Caco-2 (cell line): ENCODE measurements at regions not wholly inside any gene's neighbourhood (a gene's known extent, or its start where the extent isn't known, plus 50 kb on each side); places are given as distances from the start of the nearest gene placed in this dataset.
"Not testable (repeated sequence)": the region's sequence is repeated elsewhere in the genome, so short reads cannot be mapped to it uniquely, and the experiment has no call there.

Source experiments
- BruUV-seq: library from RNA; stranded (reverse); fragments of 400-500 nt; replicated peaks from 2 replicates; lab custom pipeline; 2021; lab: Mats Ljungman, UMichigan
- CTCF ChIA-PET: fragments of 300-600 bp; sonication (Branson Sonifier 250); formaldehyde crosslinking; loops from one replicate; lab custom pipeline; 2022; ENCODE audit warnings: antibody characterized with exemption; lab: Charles Lee
- POLR2A ChIA-PET: fragments of 300-600 bp; sonication (Branson Sonifier 250); formaldehyde crosslinking; loops from one replicate; lab custom pipeline; 2022; ENCODE audit warnings: antibody characterized with exemption; lab: Charles Lee
- DNase-seq, 2 experiments: peaks; one replicate each; pipeline versions ENCODE4 v3.0.0 to v3.0.0-alpha.2; 2020 to 2022
- H3K27me3 ChIP-seq: replicated peaks from 2 replicates; pipeline ENCODE4 v1.6.0; 2011; ENCODE audit warnings: low read length; ENCODE audit not compliant: control insufficient read depth, insufficient read depth
- H3K36me3 ChIP-seq: 2 replicates; pipeline ENCODE4 v1.5.1; 2011; ENCODE audit warnings: low read length; ENCODE audit not compliant: control insufficient read depth, insufficient read depth
- H3K4me1 ChIP-seq: fragments of 250-450 bp; sonication (Bioruptor Pico); 2 replicates; pipeline ENCODE4 v1.5.1; 2020; ENCODE audit warnings: mild to moderate bottlenecking
- H3K4me3 ChIP-seq: 2 replicates; pipeline ENCODE4 v1.5.1; 2011; ENCODE audit warnings: low read depth, mild to moderate bottlenecking, control low read depth, low read length
- H3K9me3 ChIP-seq: fragments of 250-450 bp; sonication (Bioruptor Pico); 2 replicates; pipeline ENCODE4 v1.5.1; 2020; ENCODE audit warnings: mild to moderate bottlenecking, moderate library complexity
- H3K27ac Mint-ChIP-seq: one replicate; pipeline ENCODE4 v1.8.0; 2022; ENCODE audit warnings: mixed read lengths; ENCODE audit not compliant: unreplicated experiment
- H3K27me3 Mint-ChIP-seq: one replicate; pipeline ENCODE4 v1.8.0; 2022; ENCODE audit warnings: mixed read lengths; ENCODE audit not compliant: insufficient read depth, unreplicated experiment
- H3K36me3 Mint-ChIP-seq: one replicate; pipeline ENCODE4 v1.8.0; 2022; ENCODE audit warnings: mild to moderate bottlenecking, mixed read lengths; ENCODE audit not compliant: insufficient read depth, unreplicated experiment
- H3K4me1 Mint-ChIP-seq: one replicate; pipeline ENCODE4 v1.8.0; 2022; ENCODE audit warnings: low read depth, mixed read lengths; ENCODE audit not compliant: unreplicated experiment
- H3K4me3 Mint-ChIP-seq: one replicate; pipeline ENCODE4 v1.8.0; 2022; ENCODE audit warnings: mild to moderate bottlenecking, moderate library complexity, mixed read lengths; ENCODE audit not compliant: unreplicated experiment
- H3K9me3 Mint-ChIP-seq: one replicate; pipeline ENCODE4 v1.8.0; 2022; ENCODE audit warnings: mixed read lengths; ENCODE audit not compliant: unreplicated experiment
- intact Hi-C: fragments of 100-400 bp; cut with micrococcal nuclease; formaldehyde crosslinking; loops from one replicate; pipeline ENCODE4 v1.10.0; 2022; ENCODE audit not compliant: unreplicated experiment

DNA sequence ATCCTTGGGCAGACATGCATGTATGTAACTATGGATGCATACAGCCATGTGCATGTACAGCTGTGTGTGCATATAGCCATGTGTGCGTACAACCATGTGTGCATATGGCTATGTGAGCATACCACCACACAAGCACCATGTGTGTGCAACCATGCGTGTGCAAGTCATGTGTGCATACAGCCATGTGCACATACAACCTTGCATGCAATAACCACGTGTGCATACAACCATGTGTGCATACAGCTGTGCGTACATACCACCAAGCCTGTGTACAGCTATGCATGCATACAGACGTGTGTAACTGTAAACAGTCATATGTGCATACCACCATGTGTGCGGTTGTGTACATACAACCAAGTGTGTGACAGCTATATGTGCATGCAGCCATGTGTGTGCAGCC is 186.4 kb downstream of the LAT start:
- H3K9me3 ChIP-seq, H3K27ac Mint-ChIP-seq, H3K4me3 ChIP-seq, intact Hi-C loops, H3K27me3 ChIP-seq, BruUV-seq, H3K36me3 ChIP-seq, H3K36me3 Mint-ChIP-seq, H3K4me3 Mint-ChIP-seq, H3K27me3 Mint-ChIP-seq, POLR2A ChIA-PET, CTCF ChIA-PET, DNase-seq, H3K4me1 Mint-ChIP-seq, H3K9me3 Mint-ChIP-seq, H3K4me1 ChIP-seq: not testable (repeated sequence)

DNA sequence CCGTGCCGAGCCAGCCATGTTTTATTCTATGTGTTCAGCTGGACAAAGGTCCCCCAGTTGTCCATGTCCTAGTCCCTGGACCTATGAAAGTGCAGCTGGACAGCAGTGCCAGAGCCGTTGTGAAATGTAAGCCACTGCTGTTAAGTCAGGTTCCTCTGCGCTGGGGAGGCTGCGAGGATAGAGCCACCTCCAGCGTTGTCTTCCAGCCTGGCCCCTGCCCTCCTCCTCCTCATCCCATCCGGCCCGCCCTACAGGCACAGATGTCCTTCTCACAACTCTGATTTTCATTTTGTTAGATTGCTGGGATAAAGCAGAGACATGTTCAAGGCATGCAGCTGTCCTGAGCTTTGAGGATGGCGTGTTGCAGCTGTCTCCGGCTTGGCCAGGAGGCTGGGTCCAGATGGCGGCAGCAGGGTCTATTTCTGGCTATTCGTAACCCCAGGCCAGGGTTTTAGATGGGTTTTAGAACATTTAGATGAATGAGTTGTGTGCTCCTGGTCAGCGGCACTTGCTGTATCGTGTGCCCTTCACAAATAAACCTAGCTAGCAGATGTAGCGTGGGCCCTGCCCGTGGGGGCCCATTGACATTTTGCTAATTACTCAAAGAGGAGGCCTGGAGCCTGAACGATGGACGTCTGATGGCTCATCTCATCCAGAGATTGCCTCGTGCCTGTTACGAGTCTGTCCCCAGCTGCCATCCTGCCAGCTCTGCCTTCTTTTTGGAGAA is 185.7 kb downstream of the LAT start:
- H3K27me3 Mint-ChIP-seq, H3K36me3 ChIP-seq, H3K36me3 Mint-ChIP-seq, H3K9me3 ChIP-seq, H3K9me3 Mint-ChIP-seq, H3K4me3 ChIP-seq, H3K4me1 ChIP-seq, H3K4me3 Mint-ChIP-seq, intact Hi-C loops, H3K4me1 Mint-ChIP-seq, BruUV-seq, H3K27ac Mint-ChIP-seq, DNase-seq, POLR2A ChIA-PET, H3K27me3 ChIP-seq: not testable (repeated sequence)
- CTCF ChIA-PET = interaction anchor here (0.6 kb wide), 1 partner anchor 11 kb away, joined by 4 read pairs; no protein-coding TSS in a partner anchor

DNA sequence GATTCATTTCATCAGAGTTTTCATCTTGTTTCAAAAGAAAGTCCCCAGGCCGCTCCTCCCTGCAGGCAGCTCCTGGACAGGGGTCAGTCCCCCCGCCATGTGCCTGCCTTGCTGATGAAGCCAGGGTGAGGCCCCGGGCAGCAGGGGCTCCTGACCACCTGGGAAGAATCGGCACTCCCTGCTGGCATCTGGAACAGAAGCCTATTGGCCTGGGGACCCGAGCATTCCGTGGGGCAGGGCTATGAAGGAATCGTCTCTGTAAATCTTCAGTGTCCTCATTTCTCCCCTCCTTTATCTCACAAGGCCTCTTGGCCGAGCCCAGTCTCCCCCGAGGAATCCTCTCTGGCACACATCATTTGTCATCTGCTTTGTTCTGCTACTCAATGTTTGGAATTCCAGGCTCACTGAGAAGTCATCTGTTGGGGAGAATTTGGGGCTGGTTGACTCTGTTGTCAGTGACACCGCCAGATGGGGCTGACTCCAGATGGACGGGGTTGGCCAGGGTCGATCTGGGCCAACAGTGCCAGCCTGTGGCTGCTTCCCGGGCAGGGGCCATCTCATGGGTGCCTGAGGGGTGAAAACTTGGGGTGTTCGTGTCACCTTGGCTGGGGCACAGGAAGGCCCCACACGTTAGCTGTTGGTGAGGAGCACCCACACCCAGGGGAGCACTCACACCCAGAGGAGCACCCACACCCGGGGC is 184.6 kb downstream of the LAT start:
- H3K27ac Mint-ChIP-seq, DNase-seq, H3K4me1 ChIP-seq, H3K36me3 ChIP-seq, H3K4me1 Mint-ChIP-seq, intact Hi-C loops, POLR2A ChIA-PET, CTCF ChIA-PET, H3K4me3 ChIP-seq, H3K27me3 ChIP-seq, H3K36me3 Mint-ChIP-seq, BruUV-seq, H3K9me3 Mint-ChIP-seq, H3K4me3 Mint-ChIP-seq, H3K27me3 Mint-ChIP-seq, H3K9me3 ChIP-seq: not testable (repeated sequence)

DNA sequence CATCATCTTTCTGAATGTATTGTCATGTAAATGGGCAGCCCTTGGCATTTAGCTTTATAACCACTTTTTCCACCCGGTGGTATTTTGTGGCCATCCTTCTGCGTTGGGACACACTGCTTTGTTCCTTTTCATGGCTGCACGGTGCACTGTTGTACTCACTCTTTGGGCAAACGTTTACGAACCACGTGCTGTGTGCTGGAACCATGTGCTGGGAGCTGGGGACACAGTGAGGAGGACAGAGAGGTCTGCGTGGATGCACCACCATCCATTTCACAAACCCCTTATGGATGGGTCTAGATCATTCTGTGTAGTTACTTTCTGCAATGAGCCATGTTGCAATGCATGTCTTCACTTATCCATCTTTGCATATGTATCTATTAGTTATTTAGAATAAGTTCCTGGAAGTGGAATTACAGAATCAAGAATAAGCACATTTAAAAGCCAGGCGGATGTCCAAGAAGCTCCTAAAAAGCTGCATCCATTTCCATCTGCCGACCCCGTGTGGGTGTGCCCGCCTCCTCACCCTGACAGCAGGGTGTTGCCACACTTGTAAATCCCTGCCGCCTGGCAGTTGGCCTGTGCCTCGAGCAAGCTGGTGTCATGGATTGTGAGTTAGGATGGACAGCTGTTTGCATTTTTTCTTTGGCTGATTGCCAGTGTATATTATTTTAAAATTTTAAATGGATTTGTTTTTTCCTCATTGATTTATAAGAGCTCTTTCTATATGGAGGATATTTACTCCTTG is 183.8 kb downstream of the LAT start:
- H3K4me3 Mint-ChIP-seq, H3K9me3 ChIP-seq, H3K27ac Mint-ChIP-seq, H3K4me1 ChIP-seq, H3K9me3 Mint-ChIP-seq, DNase-seq, H3K4me1 Mint-ChIP-seq, H3K4me3 ChIP-seq, H3K27me3 Mint-ChIP-seq, POLR2A ChIA-PET, H3K36me3 Mint-ChIP-seq, H3K36me3 ChIP-seq, BruUV-seq, H3K27me3 ChIP-seq, CTCF ChIA-PET, intact Hi-C loops: not testable (repeated sequence)

DNA sequence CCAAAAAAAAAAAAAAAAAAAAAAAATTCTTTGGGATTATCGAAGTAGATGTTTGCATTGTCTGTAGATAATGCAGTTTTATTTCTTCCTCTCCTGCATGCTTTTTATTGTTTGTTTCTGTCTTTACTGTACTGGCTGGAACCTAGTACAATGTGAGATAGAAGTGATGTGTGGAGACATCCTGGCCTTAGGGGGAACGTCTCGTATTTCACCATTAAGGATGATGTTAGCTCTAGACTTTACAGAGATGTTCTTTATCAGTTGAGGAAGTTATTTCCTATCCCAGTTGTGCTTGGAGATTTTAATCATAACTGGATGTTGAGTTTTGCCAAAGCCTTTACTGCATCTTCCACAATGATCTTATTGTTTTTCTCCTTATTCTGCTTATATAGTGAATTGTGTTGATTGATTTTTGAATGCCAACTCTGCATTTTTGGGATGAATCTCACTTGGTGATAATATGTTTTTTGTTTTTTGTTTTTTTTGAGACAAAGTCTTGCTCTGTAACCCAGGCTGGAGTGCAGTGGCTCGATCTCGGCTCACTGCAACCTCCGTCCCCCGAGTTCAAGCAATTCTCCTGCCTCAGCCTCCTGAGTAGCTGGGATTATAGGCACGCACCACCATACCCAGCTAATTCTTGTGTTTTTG is 179.7 kb downstream of the LAT start:
- CTCF ChIA-PET, DNase-seq, H3K9me3 Mint-ChIP-seq, POLR2A ChIA-PET, H3K4me1 ChIP-seq, H3K27me3 Mint-ChIP-seq, H3K4me1 Mint-ChIP-seq, H3K4me3 Mint-ChIP-seq, H3K36me3 Mint-ChIP-seq, H3K9me3 ChIP-seq, H3K27ac Mint-ChIP-seq, H3K27me3 ChIP-seq, intact Hi-C loops, H3K4me3 ChIP-seq, H3K36me3 ChIP-seq, BruUV-seq: not testable (repeated sequence)

DNA sequence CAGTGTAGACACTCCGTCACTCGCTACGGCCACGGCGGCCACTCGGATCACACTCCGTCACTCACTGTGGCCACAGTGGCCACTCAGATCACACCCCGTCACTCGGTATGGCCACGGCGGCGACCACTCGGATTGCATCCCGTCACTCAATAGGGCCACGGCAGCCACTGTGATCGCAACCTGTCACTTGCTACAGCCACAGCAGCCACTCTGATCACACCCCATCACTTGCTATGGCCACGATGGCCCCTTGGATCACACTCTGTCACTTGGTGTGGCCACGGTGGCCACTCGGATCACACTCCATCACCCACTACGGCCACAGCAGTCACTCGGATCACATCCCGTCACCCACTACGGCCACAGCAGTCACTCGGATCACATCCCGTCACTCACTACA is 175.3 kb downstream of the LAT start:
- H3K4me3 ChIP-seq, intact Hi-C loops, H3K27ac Mint-ChIP-seq, H3K36me3 ChIP-seq, H3K9me3 Mint-ChIP-seq, H3K9me3 ChIP-seq, H3K4me1 ChIP-seq, H3K27me3 ChIP-seq, H3K36me3 Mint-ChIP-seq, H3K27me3 Mint-ChIP-seq, H3K4me3 Mint-ChIP-seq, DNase-seq, BruUV-seq, POLR2A ChIA-PET: not testable (repeated sequence)
- peaks cover 13% of the 10 kb centered on the region for H3K4me1 Mint-ChIP-seq
- CTCF ChIA-PET = interaction anchor here (0.6 kb wide), 1 partner anchor 10 kb away, joined by 4 read pairs; no protein-coding TSS in a partner anchor
